ENCODE measurements at regions not wholly inside any gene's neighbourhood (a gene's known extent, or its start where the extent isn't known, plus 50 kb on each side); places are given as distances from the start of the nearest gene placed in this dataset.

DNA sequence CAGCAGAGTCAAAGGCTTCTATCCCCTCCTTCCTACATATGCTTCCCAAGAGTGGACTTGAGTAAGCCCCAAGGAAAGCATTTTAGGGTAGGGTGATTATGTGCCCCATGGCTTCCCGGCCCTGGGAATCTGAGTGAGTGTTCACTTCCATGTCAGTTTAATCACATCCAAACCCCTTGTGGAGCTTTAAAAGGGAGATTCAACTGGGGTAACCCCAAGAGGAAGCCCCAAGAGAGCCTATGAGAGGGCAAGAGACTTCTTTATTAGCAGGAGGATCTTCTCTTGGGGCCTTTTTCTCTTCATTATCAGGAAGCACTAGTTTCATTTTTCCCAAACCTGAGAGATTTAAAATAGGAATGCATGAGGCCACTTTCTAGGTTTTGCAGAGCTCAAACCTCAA is 97.0 kb upstream of the IRF2BP2 start:
- TF ChIP-seq CTCF (IDR thresholded peaks at IDR 0.05; ENCODE audit: low read length), result no peak
- no peak for TF ChIP-seq EZH2 (IDR thresholded peaks at IDR 0.05; ENCODE audit: borderline replicate concordance, low read length)
